Esophagus squamous epithelium (tissue), 5 donors: ENCODE measurements at regions not wholly inside any gene's neighbourhood (a gene's known extent, or its start where the extent isn't known, plus 50 kb on each side); places are given as distances from the start of the nearest gene placed in this dataset.

Experiments used
- DNase-seq: peaks from one replicate; lab custom pipeline; 2025; lab: John Stamatoyannopoulos, UW
- H3K27ac ChIP-seq, 4 donors: fragments of 200-600 bp; sonication (generic); one replicate each; pipeline ENCODE4 v1.5.1; 2016 to 2019; ENCODE audit warnings: mild to moderate bottlenecking in 1 of 4
- H3K27me3 ChIP-seq, 4 donors: fragments of 200-600 bp; sonication (generic); 1 replicate in 3 of 4; 2 replicates in 1 of 4; pipeline versions ENCODE4 v1.5.1 to v1.6.0; 2017 to 2021; ENCODE audit warnings: antibody characterized with exemption in 1 of 4
- H3K36me3 ChIP-seq, 3 donors: fragments of 200-600 bp; sonication (generic); one replicate each; pipeline ENCODE4 v1.5.1; 2016 to 2019
- H3K4me1 ChIP-seq, 3 donors: fragments of 200-600 bp; sonication (generic); one replicate each; pipeline ENCODE4 v1.5.1; 2017 to 2019
- H3K4me3 ChIP-seq, 4 donors: fragments of 200-600 bp; sonication (generic); 1 replicate in 3 of 4; 2 replicates in 1 of 4; pipeline ENCODE4 v1.5.1; 2016 to 2019; ENCODE audit warnings: mild to moderate bottlenecking in 2 of 4, moderate library complexity in 1 of 4
- H3K9me3 ChIP-seq, 3 donors: fragments of 200-600 bp; sonication (generic); one replicate each; pipeline ENCODE4 v1.5.1; 2016 to 2019
- CTCF ChIP-seq, 6 experiments: fragments of 450-650 bp in 4 of 6; fragments of 200-600 bp in 2 of 6; sonication (generic) in 2 of 6; IDR thresholded peaks; one replicate each; pipeline ENCODE4 v1.5.1; 2016 to 2019; ENCODE audit warnings: antibody characterized with exemption in 6 of 6, mild to moderate bottlenecking in 4 of 6, moderate library complexity in 4 of 6
- POLR2A ChIP-seq, 4 donors: fragments of 450-650 bp; IDR thresholded peaks; one replicate each; pipeline ENCODE4 v1.6.1; 2017; ENCODE audit warnings: antibody characterized with exemption in 4 of 4, mild to moderate bottlenecking in 4 of 4, moderate library complexity in 3 of 4
- WGBS, 2 donors: methylation state at CpG; one replicate each; pipeline ENCODE4 v1.1.5; 2018; 5-methylcytosine and 5-hydroxymethylcytosine counted together
- intact Hi-C: fragments of 100-400 bp; cut with DNase I; formaldehyde crosslinking; loops from one replicate; pipeline ENCODE4 v1.15.0; 2022
- donor health status: DM: yes; HTN: yes; CAD: no.

GRCh38 chr13:106377931-106378662 is 157.4 kb downstream of the EFNB2 start:
- Histone ChIP-seq H3K27ac (no peak overlapping the region), H3K4me1 (peaks cover 0 to 10% (median 0%) of the 10 kb centered on the region in 3 donors), H3K27me3 (no peaks in the 10 kb centered on the region), H3K4me3 (no peak overlapping the region), H3K9me3 (no peaks in the 10 kb centered on the region), H3K36me3 (no peaks in the 10 kb centered on the region)
- 82% methylated on average over 7 of the region's 7 CpGs for WGBS, 2 donors
- no peak for DNase-seq
- TF ChIP-seq CTCF (IDR thresholded peaks at IDR 0.05) (no peak), POLR2A (IDR thresholded peaks at IDR 0.05) (no peak)
- intact Hi-C loops = no loop called here

- intact Hi-C loops = no loop called here
These were observed 158.1 kb downstream of the EFNB2 start for GRCh38 chr13:106377341-106377740.

GRCh38 chr13:106376401-106377112 is 158.9 kb downstream of the EFNB2 start:
- no peak overlapping the region for H3K27ac ChIP-seq
- intact Hi-C loops = no loop called here
- 65 to 69% methylated on average over 21 of the region's 21 CpGs for WGBS, 2 donors
- peaks cover 0 to 15% (median 0%) of the 10 kb centered on the region in 3 donors for H3K4me1 ChIP-seq
- H3K9me3 ChIP-seq = no peaks in the 10 kb centered on the region
- TF ChIP-seq POLR2A (IDR thresholded peaks at IDR 0.05) (no peak), CTCF (IDR thresholded peaks at IDR 0.05) (no peak)
- DNase-seq = no peak
- no peak overlapping the region for H3K4me3 ChIP-seq
- no peaks in the 10 kb centered on the region for H3K27me3 ChIP-seq
- H3K36me3 ChIP-seq = no peaks in the 10 kb centered on the region

More at GRCh38 chr13:106377341-106377740, 158.1 kb downstream of the EFNB2 start:
- Histone ChIP-seq H3K36me3 (no peaks in the 10 kb centered on the region), H3K4me3 (no peak overlapping the region), H3K27me3 (no peaks in the 10 kb centered on the region), H3K9me3 (no peaks in the 10 kb centered on the region), H3K4me1 (peaks cover 0 to 15% (median 0%) of the 10 kb centered on the region in 3 donors), H3K27ac (no peak overlapping the region)
- WGBS, 2 donors = 77 to 87% methylated on average over 7 of the region's 7 CpGs
- DNase-seq = no peak
- no peak for TF ChIP-seq CTCF (IDR thresholded peaks at IDR 0.05)
- TF ChIP-seq POLR2A (IDR thresholded peaks at IDR 0.05) = no peak

- H3K27ac ChIP-seq = no peak overlapping the region
- H3K9me3 ChIP-seq = no peaks in the 10 kb centered on the region
- intact Hi-C loops = no loop called here
- H3K27me3 ChIP-seq = no peaks in the 10 kb centered on the region
- no peak for TF ChIP-seq POLR2A (IDR thresholded peaks at IDR 0.05)
- no peak for TF ChIP-seq CTCF (IDR thresholded peaks at IDR 0.05)
- no peaks in the 10 kb centered on the region for H3K36me3 ChIP-seq
- peaks cover 0 to 15% (median 0%) of the 10 kb centered on the region in 3 donors for H3K4me1 ChIP-seq
- DNase-seq = no peak
- H3K4me3 ChIP-seq = no peak overlapping the region
- 93 to 98% methylated on average over 17 to 20 of the region's 20 CpGs for WGBS, 2 donors
These were observed 160.4 kb downstream of the EFNB2 start for GRCh38 chr13:106375085-106375484.

GRCh38 chr13:106374631-106375030 is 160.8 kb downstream of the EFNB2 start:
- intact Hi-C loops = no loop called here
- DNase-seq = no peak
- Histone ChIP-seq H3K36me3 (no peaks in the 10 kb centered on the region), H3K4me1 (peaks cover 0 to 15% (median 0%) of the 10 kb centered on the region in 3 donors), H3K27me3 (no peaks in the 10 kb centered on the region), H3K4me3 (no peak overlapping the region), H3K9me3 (no peaks in the 10 kb centered on the region), H3K27ac (no peak overlapping the region)
- 88 to 90% methylated on average over 2 to 6 of the region's 10 CpGs for WGBS, 2 donors
- TF ChIP-seq POLR2A (IDR thresholded peaks at IDR 0.05) (no peak), CTCF (IDR thresholded peaks at IDR 0.05) (no peak)
